ENCODE measurements at regions not wholly inside any gene's neighbourhood (a gene's known extent, or its start where the extent isn't known, plus 50 kb on each side); places are given as distances from the start of the nearest gene placed in this dataset.

- H3K4me1 Mint-ChIP-seq (ENCODE audit: low read depth), result no peaks in the 10 kb centered on the region
- no peak for DNase-seq
- peaks cover 3% of the 10 kb centered on the region for H3K27me3 Mint-ChIP-seq
- H3K9me3 Mint-ChIP-seq, result no peaks in the 10 kb centered on the region
- H3K27ac Mint-ChIP-seq, result no peak overlapping the region
- no peaks in the 10 kb centered on the region for H3K36me3 Mint-ChIP-seq (ENCODE audit: low read depth)
- no peak overlapping the region for H3K4me3 Mint-ChIP-seq
Measured at GRCh38 chr16:86316967-86317812, 193.1 kb upstream of the FOXF1 start.

- H3K27ac Mint-ChIP-seq, result no peak overlapping the region
- DNase-seq, result no peak
- H3K4me1 Mint-ChIP-seq (ENCODE audit: low read depth), result no peaks in the 10 kb centered on the region
- no peaks in the 10 kb centered on the region for H3K36me3 Mint-ChIP-seq (ENCODE audit: low read depth)
- no peaks in the 10 kb centered on the region for H3K27me3 Mint-ChIP-seq
- H3K4me3 Mint-ChIP-seq, result no peak overlapping the region
- H3K9me3 Mint-ChIP-seq, result no peaks in the 10 kb centered on the region
Measured at GRCh38 chr16:86317813-86318650, 192.3 kb upstream of the FOXF1 start.

GRCh38 chr16:86319585-86320236 is 190.6 kb upstream of the FOXF1 start:
- Mint-ChIP-seq H3K4me3 (no peak overlapping the region), H3K36me3 (ENCODE audit: low read depth) (no peaks in the 10 kb centered on the region), H3K9me3 (no peaks in the 10 kb centered on the region), H3K4me1 (ENCODE audit: low read depth) (no peaks in the 10 kb centered on the region), H3K27me3 (no peaks in the 10 kb centered on the region), H3K27ac (no peak overlapping the region)
- no peak for DNase-seq

GRCh38 chr16:86320237-86320595 is 190.1 kb upstream of the FOXF1 start:
- Mint-ChIP-seq H3K27ac (no peak overlapping the region), H3K9me3 (no peaks in the 10 kb centered on the region), H3K36me3 (ENCODE audit: low read depth) (no peaks in the 10 kb centered on the region), H3K4me1 (ENCODE audit: low read depth) (no peaks in the 10 kb centered on the region), H3K4me3 (no peak overlapping the region), H3K27me3 (no peaks in the 10 kb centered on the region)
- DNase-seq, result no peak

- Mint-ChIP-seq H3K4me1 (ENCODE audit: low read depth) (no peaks in the 10 kb centered on the region), H3K36me3 (ENCODE audit: low read depth) (no peaks in the 10 kb centered on the region), H3K4me3 (no peak overlapping the region), H3K9me3 (peaks cover 2% of the 10 kb centered on the region), H3K27me3 (no peaks in the 10 kb centered on the region), H3K27ac (no peak overlapping the region)
- DNase-seq, result no peak
Measured at GRCh38 chr16:86321491-86321890, 188.8 kb upstream of the FOXF1 start.

DNA sequence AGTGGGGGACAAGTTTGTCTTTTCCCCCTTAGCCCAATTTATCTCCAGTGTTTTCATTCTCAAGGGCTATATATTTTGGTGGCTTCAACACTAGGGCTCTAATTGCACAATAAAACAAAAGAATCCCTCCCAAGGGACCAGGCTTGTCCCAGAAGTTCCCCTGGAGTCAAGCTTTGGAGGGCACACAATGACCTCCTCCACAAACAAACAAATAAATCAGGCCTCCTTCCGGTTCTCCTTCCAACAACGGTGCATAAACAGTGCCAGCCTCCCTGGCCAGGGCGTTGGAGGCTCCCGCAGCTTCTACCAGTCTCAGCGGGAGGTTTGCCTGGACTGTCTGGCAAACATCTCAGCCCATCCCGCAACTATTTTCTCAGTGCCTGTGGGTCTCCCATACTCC is 188.0 kb upstream of the FOXF1 start:
- Mint-ChIP-seq H3K4me3 (no peak overlapping the region), H3K4me1 (ENCODE audit: low read depth) (no peaks in the 10 kb centered on the region), H3K27ac (no peak overlapping the region), H3K36me3 (ENCODE audit: low read depth) (no peaks in the 10 kb centered on the region), H3K27me3 (peaks cover 4% of the 10 kb centered on the region), H3K9me3 (peaks cover 2% of the 10 kb centered on the region)
- no peak for DNase-seq

- H3K36me3 Mint-ChIP-seq (ENCODE audit: low read depth), result no peaks in the 10 kb centered on the region
- H3K27me3 Mint-ChIP-seq, result peaks cover 6% of the 10 kb centered on the region
- no peak overlapping the region for H3K4me3 Mint-ChIP-seq
- DNase-seq, result no peak
- no peak overlapping the region for H3K27ac Mint-ChIP-seq
- peaks cover 2% of the 10 kb centered on the region for H3K9me3 Mint-ChIP-seq
- no peaks in the 10 kb centered on the region for H3K4me1 Mint-ChIP-seq (ENCODE audit: low read depth)
Measured at GRCh38 chr16:86322806-86323205, 187.5 kb upstream of the FOXF1 start.

DNA sequence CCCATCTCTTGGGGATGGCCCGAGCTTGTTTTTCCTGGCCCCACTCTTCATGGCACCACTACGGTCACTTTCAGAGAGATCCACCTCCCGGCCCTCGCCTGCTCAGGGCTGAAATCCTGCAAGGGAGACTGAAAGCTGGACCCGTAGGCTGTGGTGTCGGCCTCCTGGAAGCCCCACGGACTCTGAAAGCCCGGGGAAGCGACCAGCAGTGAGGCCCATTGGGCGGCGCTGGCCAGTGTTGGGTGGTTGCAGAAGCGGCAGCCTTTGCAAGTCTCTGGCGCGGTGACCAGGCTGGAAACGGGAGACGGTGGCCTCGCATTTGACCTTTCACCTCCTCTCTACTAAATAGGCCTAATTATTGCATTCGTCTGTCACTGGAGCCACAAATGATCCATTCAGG is 186.0 kb upstream of the FOXF1 start:
- Mint-ChIP-seq H3K27ac (no peak overlapping the region), H3K4me3 (no peak overlapping the region), H3K27me3 (peaks cover 11% of the 10 kb centered on the region), H3K36me3 (ENCODE audit: low read depth) (no peaks in the 10 kb centered on the region), H3K9me3 (peaks cover 2% of the 10 kb centered on the region), H3K4me1 (ENCODE audit: low read depth) (peaks cover 6% of the 10 kb centered on the region)
- DNase-seq, result no peak

GRCh38 chr16:86325360-86325759 is 185.0 kb upstream of the FOXF1 start:
- Mint-ChIP-seq H3K36me3 (ENCODE audit: low read depth) (no peaks in the 10 kb centered on the region), H3K27ac (no peak overlapping the region), H3K4me1 (ENCODE audit: low read depth) (peaks cover 6% of the 10 kb centered on the region), H3K4me3 (no peak overlapping the region), H3K9me3 (peaks cover 2% of the 10 kb centered on the region), H3K27me3 (peaks cover 17% of the 10 kb centered on the region)
- DNase-seq, result no peak

GRCh38 chr16:86325895-86326294 is 184.4 kb upstream of the FOXF1 start:
- H3K9me3 Mint-ChIP-seq, result peaks cover 2% of the 10 kb centered on the region
- no peak overlapping the region for H3K4me3 Mint-ChIP-seq
- peaks cover 6% of the 10 kb centered on the region for H3K4me1 Mint-ChIP-seq (ENCODE audit: low read depth)
- H3K27me3 Mint-ChIP-seq, result peaks cover 22% of the 10 kb centered on the region
- no peak for DNase-seq
- no peak overlapping the region for H3K27ac Mint-ChIP-seq
- H3K36me3 Mint-ChIP-seq (ENCODE audit: low read depth), result no peaks in the 10 kb centered on the region

- Mint-ChIP-seq H3K4me3 (no peak overlapping the region), H3K9me3 (peaks cover 2% of the 10 kb centered on the region), H3K4me1 (ENCODE audit: low read depth) (peaks cover 6% of the 10 kb centered on the region), H3K27ac (no peak overlapping the region), H3K36me3 (ENCODE audit: low read depth) (no peaks in the 10 kb centered on the region), H3K27me3 (peaks cover 35% of the 10 kb centered on the region)
- no peak for DNase-seq
Measured at GRCh38 chr16:86327321-86327720, 183.0 kb upstream of the FOXF1 start.

DNA sequence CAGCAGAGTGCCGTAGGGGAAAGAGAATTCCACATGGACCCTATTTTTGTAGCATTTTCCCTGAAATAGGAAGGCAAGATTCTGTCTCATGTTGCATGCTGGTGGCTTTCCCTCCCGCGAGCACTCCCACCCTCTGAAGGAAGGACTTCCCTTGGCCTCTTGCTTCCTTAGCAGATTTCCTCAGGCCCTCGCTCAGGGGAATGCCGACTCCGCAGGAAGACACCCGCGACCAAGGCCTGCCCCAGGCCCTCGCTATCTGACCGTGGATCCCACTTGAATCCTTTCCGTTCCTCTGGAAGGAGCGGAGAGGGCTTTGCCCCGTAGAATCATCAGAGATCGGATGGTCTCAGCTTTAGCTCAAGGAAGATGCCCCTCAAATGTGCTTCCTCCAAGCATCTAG is 179.4 kb upstream of the FOXF1 start:
- no peak overlapping the region for H3K4me3 Mint-ChIP-seq
- peaks cover 6% of the 10 kb centered on the region for H3K4me1 Mint-ChIP-seq (ENCODE audit: low read depth)
- H3K36me3 Mint-ChIP-seq (ENCODE audit: low read depth), result no peaks in the 10 kb centered on the region
- H3K9me3 Mint-ChIP-seq, result no peaks in the 10 kb centered on the region
- H3K27me3 Mint-ChIP-seq, result peaks cover 59% of the 10 kb centered on the region
- no peak overlapping the region for H3K27ac Mint-ChIP-seq
- DNase-seq, result no peak

DNA sequence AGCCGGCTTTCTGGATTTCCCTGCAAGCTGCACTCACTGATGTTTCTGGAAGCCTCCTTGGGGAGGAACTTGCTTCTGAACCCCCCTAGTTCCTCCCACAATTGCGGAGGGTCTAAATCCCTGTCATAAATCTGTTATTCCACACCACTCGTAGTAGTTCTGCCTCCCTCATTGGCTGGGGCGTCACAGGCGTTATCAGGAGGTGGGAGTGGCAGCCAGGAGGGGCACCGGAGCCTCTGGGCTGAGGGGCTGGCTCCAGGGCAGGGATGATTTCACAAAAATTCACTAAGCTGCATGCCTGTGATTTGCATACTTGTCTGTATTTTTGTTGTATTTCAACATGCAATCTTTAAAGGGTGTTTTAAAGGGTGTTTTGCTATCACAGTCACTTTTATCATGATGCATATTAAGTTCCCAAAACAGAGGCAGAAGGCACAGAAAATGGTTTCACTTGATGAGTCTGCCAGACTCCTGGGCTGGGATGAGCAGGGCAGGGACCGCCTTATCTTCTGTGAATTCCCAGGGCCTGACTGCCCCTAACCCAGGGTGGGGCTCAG is 176.2 kb upstream of the FOXF1 start:
- Mint-ChIP-seq H3K4me1 (ENCODE audit: low read depth) (peaks cover 1% of the 10 kb centered on the region), H3K9me3 (no peaks in the 10 kb centered on the region), H3K27ac (no peak overlapping the region), H3K27me3 (peaks cover 58% of the 10 kb centered on the region), H3K4me3 (no peak overlapping the region), H3K36me3 (ENCODE audit: low read depth) (no peaks in the 10 kb centered on the region)
- no peak for DNase-seq

GRCh38 chr16:86335266-86336172 is 174.8 kb upstream of the FOXF1 start:
- no peak for DNase-seq
- no peak overlapping the region for H3K27ac Mint-ChIP-seq
- peaks cover 63% of the 10 kb centered on the region for H3K27me3 Mint-ChIP-seq
- H3K4me1 Mint-ChIP-seq (ENCODE audit: low read depth), result no peaks in the 10 kb centered on the region
- H3K36me3 Mint-ChIP-seq (ENCODE audit: low read depth), result no peaks in the 10 kb centered on the region
- H3K4me3 Mint-ChIP-seq, result no peak overlapping the region
- no peaks in the 10 kb centered on the region for H3K9me3 Mint-ChIP-seq

Data from activated T-cell treated with anti-CD3 and anti-CD28 coated beads, Interleukin-2, amount 50 U/mL, for 24 hours (primary cell).